ENCODE measurements at regions not wholly inside any gene's neighbourhood (a gene's known extent, or its start where the extent isn't known, plus 50 kb on each side); places are given as distances from the start of the nearest gene placed in this dataset.
"Not testable (repeated sequence)": the region's sequence is repeated elsewhere in the genome, so short reads cannot be mapped to it uniquely, and the experiment has no call there.

DNA sequence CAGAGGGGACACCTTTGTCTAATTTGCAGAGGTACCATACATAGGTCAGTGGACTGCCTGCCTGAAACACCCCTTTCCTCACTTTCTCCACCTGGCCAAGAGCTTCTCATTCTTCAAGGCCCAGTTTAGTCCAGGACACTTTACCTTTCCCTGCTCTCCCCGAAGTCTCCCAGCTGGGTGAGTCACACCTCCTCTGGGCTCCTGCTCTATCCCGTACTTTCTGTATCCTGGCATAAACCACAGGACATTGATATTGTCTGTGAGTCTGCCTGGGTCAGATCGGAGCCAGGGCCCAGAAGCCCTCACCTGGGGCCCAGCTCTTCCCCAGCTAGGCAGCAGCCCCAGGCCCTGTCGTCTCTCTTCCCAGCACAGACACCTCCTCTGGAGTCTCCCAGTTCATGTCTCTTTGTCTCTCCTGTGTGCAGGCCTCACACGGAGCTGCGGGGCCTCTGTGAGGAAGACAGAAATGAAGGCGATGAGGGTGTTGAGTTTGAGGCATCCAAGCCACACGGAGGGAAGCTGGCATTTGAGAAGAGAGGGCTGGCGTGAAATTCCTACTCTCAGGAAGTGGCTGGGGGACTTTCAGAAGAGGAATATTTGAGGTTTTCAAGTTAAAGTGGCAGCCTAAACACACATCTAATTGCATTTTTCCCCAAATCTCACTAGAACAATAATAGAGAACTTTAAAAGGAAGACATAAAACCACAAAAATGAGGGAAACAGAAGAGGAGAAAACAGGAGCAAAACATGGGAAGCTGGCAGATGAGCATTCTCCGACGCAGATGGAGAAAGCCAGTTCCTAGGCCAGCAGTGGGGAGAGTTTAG lies 79.6 kb upstream of the LAPTM4A start:
- no peak for DNase-seq

DNA sequence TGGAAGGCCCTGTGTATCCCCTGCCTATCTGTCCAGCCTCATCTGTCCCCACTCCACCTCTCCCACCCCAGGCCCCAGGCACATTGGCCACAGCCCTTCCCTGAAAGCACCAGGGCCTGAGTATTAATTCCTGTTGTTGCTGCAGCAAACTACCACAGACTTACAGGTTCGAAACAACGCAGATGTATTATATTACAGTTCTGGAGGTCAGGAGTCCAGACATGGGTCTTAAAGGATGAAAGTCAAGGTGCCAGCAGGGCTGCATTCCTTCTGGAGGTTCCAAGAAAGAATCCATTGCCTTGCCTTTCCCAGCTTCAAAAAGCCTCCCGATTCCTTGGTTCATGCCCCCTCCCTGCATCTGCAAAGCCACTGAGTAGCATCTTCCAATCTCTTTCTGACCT lies 78.7 kb upstream of the LAPTM4A start:
- no peak for DNase-seq

DNA sequence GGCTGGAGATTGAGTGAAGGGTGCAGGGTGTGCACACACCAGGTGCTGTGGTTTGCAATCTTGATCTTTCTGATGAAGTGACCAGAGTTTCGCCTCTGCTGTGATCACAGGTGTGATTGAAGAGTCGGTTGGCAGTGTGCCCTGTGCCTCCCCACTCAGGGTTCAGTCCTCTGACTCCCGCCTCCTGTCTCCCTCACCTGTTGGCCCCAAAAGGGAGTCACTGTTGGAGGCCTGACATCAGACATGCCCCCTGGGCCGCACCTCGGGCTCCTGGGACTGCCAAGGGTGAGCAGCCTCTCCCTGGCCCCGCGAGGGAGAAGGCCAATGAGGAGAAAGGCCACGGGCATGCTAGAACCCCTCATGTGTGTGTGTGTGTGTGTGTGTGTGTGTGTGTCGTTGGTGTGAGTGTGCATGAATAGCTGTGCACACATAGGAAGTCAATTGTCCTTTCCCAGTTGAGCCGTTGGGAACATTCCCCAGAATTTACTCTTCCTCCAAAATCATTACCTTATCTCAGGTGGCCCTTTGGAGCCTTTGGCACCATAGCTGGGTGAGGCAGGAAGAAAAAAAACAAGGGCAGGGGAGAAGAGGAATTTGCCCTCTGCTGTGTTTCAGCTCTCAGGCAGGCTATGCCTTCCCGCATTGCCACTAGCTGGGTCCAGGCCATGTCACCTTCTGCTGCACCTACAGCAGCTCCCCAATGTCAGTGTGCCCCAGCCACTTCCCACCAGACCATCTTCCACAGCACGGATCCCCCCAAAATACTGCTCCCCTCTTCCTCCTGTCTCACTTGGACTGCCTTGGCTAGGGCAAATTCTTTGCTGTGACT lies 78.1 kb upstream of the LAPTM4A start:
- no peak for DNase-seq

DNA sequence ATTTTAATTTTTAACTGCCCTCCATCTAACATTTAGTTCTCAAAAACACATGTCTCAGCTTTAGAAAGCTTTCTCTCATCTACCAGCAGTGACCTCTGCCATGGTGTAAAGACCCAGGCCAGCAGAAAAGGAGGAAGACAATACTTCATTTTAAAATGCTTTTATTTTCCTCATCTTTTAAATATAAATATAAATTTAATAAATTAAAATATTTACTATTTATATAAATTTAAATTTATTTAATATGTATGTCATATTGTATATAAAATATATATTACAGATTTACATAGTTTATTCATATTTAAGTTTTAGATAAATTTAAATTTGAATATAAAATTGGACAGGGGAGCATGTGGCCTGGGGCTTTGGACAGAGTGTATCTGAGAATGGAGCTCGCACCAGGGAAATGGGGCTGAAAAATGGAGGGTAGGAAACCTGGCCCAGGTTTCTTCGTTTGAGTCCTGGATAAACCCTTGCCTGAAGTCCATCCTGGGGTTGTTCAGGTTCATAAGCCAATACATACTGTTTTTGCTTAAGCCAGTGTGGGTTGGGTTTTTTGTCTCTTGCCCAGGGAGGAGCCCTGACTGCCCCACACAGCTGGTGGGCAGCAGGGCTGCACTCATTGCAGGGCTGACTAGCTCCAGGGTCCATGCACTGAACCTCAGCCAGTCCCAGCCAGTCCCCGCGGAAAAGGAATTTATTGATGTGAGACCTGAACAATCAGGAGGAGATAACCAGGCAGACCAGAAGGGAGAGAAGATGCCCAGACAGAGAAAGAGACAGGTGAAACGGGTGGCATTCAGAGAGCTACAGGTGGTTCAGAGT lies 77.3 kb upstream of the LAPTM4A start:
- no peak for DNase-seq

DNA sequence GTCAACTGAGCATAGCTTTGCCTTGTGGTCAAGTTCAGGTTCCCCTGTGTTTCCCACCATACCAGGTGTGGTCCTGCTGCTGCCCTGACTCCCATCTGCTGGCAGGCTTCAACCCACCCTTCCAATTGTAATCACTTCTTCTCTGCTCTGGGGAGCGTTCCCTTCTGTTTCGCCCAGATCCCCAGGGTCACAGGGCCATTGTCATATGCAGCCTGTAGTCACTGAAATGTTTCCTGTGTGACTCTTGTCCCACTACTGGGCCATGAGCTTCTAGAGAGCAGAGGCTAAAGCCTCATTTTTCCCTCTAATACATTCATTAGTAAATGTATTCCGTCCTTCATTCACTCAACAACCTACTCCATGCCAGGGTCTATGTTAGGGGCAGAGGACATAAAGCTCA lies 75.0 kb upstream of the LAPTM4A start:
- no peak for DNase-seq

DNA sequence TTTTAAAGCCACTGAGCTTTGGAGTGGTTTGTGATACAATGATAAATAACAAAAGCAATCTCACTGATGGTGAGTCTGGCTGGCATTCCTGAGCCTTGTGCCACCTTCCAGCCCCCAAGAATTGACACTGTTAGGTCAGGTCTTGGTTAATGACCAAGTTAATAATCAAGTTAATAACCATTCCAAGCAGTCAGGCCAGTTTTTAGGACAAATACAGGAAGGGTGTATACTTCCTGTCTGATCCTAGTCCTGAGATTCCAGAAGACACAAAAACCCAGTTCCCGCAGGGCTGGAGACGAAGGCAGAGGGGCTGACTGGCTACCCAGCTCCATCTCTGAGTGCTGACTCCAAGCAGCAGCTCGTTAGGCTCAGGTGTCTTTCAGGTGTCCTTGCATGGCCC lies 74.6 kb upstream of the LAPTM4A start:
- DNase-seq, result no peak

DNA sequence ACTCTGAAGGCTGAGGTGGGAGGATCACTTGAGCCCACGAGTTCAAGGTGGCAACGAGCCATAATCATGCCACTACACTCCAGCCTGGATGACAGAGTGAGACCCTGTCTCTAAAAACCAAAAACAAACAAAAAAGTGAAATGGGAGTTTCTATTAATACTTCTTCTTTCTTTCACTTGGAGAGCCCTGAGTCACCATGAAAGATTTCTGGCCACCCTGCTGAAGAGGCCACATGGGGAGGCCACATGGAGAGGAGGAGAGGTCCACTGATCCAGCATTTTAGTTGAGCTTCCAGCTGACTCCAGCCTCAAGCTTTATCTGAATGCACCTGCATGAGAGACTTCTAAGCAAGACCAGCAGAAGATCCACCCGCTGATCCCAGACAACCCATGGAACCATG lies 74.2 kb upstream of the LAPTM4A start:
- no peak for DNase-seq

DNA sequence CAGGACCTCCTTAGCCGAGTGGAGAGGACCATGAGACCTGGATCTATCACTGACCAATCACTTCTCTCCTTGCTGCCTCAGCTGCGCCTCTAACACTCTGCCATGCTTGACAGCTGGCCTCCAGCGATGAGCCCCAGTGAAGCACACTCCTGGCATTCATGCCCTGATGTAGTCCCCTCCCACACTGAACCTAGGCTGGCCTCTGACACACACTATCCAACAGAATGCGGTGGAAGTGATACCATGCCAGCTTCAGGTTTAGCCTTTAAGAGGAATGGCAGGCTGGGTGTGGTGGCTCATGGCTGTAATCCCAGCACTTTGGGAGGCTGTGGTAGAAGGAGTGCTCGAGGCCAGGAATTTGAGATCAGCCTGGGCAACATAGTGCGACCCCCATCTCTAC lies 73.7 kb upstream of the LAPTM4A start:
- DNase-seq, result no peak

DNA sequence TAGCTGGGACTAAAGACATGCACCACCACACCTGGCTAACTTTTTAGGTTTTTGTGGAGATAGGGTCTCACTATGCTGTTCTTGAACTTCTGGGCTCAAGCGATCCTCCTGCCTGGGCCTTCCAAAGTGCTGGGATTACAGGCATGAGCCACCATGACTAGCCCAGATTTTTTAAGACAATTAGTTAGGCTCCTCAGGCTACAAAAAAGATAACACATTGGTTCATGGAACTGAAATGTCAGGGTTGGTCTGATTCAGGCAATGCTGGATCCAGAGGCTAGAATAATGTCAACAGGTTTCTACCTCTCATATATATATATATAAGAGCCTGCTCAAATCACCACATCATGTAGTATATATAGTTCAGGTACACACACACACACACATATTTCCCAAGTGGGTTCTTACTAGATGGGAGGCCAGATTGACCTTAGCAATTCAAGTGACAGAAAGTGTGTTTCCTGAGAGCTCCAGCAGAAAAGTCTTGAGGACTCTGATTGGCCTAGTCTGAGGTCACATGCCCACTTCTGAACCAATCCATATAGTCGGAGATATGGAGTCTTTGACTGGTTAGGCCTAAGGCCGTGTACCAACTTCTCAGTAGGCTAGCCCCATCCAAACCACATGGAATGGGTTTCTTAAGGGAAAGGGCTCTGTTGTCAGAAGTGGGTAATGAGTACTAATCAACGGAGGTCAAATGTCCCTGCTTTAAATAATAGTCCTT lies 72.6 kb upstream of the LAPTM4A start:
- DNase-seq, result no peak

DNA sequence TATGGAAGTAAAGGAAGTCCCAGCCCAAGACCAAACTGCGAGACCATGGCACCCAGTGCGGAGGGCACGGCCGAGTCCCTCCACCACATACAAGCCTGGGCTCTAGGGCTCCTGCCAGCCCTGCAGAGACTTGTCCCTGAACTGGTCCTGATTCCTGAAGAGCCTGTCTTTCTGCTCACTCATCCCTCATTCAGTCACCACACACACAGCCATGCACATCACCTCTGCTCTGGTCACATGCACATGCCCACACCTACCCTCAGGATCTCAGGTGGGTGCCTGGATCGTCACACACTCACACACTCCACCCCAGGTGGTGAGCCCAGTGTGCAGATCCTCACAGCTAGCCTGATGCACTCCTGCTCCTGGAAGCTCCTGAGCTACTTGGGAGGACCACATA lies 71.4 kb upstream of the LAPTM4A start:
- no peak for DNase-seq

DNA sequence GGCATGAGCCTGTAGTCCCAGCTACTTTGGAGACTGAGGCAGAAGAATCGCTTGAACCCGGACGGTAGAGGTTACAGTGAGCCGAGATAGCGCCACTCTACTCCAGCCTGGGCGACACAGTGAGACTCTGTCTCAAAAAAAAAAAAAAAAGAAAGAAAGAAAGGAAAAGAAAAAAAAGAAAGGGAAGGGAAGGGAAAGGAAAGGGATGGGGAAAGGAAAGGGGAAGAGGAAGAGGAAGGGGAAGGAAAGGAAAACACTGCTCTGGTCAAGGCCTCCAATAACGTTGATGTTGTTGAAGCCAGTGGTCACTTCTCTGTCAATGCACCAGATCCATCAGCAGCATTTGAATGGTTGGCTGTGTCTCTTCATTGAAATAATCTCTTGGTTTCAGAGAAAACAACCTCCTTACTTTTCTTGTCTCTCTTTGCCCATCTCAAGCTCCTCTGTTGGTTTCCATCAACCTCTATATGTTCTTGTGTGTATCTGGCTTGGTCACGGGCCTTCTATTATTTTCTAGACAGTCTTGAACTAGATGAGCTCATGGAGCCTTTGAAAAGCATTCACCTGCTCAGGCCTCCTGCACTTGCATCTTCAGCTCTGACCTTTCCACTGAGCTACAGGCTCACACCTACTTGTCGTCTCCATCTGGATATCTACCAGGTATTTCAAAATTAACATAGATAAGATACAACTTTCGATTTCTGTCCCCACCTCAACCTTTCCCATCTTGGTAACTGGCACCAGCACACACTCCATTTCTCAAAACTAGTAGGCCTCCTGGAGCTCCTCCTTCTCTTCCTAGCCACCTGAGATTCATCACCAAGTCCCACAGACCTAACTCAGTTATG lies 69.4 kb upstream of the LAPTM4A start:
- DNase-seq, result no peak

DNA sequence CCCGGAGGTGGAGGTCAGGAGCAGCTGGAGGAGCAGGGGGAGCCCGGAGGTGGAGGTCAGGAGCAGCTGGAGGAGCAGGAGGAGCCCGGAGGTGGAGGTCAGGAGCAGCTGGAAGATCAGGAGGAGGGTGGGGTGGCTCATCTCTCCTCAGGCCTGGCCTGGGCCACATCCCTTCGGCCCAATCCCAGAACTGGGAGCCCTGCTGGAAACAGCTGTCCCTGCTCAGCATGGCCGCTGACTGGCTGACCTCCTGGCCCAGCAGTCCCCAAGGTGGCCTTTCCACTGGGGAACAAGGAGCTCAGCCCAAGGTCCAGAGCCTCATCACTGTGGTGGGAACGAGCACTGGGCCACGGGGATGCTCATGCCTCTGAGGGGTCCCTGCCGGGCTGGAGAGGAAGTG lies 66.6 kb upstream of the LAPTM4A start:
- no peak for DNase-seq

DNA sequence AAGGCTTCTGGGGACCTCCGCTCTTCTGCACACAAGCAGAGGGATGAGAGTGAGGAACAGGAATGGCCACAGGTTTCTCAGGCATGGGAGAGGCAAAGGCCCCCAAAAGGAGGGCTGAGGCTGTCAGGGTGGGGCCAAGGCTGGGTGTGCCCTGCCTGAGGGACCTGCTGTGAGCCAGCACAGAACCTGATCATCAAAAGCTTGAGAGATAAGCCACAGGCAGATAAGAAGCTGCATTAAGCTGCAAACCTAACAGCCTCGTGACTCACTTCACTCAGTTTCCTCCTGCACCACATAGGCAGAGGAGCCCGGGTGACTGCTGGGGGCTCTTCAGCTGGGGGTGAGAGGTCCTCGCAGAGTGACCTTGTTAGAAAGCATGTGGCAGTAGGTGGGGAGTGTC lies 64.5 kb upstream of the LAPTM4A start:
- DNase-seq, result no peak

DNA sequence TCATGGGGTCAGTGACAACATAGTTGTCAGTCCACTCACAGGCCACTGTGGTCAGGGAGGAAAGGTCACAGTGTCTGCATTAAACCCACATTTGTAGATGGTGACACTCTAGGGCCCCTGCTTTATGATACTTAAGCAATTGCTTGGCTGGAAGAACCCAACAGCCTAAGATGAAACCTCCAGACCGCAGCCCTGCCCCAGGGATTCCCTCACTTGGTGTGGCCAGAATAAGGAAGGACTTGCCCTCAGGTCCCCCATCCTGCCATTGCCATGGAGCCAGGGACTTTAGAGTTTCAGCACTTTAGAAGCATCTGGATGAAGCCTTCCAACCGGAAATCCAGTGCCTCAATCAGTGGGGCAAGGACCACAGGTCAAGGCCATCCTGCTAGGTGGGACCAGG lies 63.9 kb upstream of the LAPTM4A start:
- DNase-seq, result no peak

DNA sequence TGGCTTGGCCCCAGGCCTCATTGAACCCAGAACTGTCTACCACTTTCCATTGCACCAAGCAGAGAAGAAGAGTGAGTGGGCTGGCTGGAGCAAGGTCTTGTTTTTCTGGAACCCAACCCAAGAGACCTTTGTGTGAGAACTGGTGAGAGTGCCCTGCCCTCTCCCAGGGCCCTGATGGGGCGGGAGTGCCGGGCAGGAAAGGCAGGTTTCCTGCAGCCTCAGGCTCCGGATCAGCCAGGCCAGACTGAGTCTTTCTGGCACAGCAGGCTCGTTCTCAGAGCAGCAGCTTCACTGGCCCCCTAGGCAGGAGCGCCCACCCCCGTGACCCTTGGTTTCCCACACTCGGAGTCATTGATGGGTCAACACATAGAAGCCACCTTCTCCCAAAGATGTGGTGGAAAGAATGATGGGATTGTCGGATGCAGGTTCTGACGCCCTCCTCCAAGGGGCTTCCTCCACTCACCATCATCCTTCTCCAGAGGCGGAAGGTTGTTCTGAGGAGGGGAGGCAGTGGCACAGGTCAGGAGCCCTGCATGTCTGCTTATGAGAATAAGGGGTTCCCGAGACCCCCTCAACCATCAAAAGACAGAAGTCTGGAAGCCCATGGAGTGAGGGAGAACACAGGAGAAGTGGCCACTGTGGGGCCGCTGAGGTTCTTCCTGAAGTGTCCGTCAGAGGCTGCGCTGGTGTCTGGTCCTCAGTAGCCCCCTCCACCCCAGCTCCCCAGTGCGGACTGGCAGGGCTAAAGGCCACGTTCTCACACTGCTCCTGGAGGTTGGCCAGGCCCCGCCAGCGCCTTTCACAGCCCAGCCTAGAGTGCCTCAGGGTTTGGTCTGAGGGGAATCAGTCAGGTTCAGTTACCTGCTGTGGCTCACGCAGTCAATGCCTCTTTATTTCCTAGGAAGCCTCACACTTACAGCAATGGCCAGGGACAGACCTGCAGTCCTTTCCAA lies 62.8 kb upstream of the LAPTM4A start:
- no peak for DNase-seq

DNA sequence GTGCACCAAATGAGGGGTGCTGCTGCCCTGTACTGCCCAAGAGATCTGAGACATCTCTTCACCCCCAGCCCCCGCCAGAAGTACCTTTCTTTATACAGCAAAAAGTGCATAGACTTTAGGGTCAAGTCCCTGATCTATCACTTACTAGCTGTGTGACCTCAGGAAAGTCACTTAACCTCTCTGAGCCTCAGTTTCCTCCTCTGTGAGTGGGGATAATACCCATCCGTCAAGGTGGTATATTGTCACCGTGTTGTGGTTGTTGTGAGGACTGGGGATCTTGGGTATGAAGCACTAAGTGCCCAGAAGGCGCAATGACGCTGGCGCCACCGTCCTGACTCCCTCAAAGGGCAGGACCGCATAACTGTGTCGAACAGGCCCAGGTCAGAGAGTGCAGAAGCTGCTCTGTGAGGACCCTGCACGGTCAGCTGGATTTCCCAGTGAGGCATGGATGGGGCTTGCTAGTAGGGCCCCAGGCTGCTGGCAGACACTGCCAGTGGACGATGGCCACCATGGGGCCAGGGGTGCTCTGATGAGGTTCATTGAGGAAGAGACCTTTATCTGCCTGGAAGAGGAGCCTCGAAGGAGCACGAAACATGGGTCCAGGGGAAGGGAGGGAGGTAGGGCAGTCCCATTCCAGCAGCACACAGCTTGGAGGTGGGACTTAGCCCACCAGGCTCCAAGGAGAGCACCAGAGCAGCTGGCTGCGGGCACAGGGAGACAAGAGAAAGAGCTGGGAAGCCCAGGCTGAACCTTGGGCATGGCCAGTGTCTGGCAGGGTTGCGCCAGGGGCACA lies 61.8 kb upstream of the LAPTM4A start:
- DNase-seq, result no peak

DNA sequence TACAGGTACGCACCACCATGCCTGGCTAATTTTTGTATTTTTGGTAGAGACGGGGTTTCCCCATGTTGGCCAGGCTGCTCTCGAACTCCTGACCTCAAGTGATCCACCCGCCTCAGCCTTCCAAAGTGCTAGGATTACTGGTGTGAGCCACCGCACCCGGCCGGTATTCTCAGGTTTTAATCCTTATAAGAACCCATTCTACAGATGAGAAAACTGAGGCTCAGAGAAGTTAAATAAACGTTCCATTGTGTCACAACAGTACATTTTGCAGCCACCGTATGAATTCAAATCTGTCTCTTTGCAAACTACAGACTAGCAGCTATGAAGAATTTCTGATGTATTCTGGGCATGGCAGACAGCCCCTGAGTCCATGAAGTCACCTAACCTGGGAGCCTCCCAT lies 60.9 kb upstream of the LAPTM4A start:
- not testable (repeated sequence) for DNase-seq

DNA sequence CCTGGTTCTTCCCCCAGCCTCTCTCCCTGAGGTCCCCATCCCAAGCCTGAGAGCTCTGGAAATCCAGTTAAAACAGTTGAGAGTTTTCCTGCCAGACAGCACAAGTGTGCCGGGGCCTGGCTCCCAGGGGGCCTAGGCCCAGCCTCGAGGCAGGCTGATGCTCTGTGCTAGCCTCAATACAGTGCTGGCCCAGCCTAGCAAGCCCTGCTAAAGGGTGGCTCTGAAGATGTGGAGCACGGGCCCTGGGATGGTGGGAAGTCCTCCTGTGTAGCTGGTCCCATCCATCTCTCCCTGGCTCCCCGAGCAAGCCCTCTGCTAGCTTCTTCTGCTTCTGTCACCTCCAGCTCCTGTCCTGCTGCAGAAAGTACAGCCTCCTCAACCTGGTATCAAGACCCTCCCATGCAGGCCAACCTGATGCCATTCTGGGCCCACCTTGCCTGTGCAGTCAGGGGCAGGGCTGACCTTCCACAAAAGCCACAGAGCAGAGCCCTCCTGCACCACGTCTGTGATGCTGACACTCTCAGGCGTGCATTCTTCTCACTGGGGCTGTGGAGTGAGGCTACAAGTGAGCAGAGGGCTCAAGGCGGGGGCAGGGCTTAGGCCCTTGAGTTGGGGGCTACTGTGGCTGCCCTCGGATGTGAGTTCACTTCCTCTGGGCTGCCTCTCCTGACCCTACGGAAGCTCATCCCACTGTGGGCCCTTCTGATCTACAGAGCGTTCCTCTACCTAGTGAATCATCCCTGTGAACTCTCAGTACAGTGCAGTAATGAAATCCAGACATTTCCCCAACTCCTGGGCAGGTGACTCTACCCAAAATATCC lies 60.1 kb upstream of the LAPTM4A start:
- DNase-seq, result no peak

DNA sequence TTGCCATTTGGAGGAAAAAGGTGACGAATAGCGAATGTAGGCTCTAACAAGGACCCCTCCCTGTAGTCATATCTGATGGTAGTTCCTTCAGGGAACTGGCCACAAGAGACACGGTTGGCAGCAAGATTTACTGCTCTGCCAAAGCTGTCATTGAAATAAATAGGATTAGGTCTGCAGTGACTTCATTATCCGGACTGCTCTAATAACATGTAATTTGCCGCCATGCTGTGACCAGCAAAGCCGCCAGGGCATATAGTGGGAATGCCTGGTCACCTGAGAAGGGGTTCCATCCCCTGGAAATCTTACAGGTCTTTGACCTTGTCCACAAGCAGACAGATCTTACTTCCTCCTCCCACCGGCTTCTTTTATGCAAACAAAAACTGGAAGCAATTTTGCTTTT lies 59.4 kb upstream of the LAPTM4A start:
- no peak for DNase-seq
